Keratinocyte (primary cell): ENCODE measurements at regions not wholly inside any gene's neighbourhood (a gene's known extent, or its start where the extent isn't known, plus 50 kb on each side); places are given as distances from the start of the nearest gene placed in this dataset.

Experiments used
- DNase-seq: peaks from one replicate; pipeline ENCODE4 v3.0.0-alpha.2; 2011; ENCODE audit warnings: low read depth, missing footprints, low spot score
- FAIRE-seq: peaks from 2 replicates; lab custom pipeline; 2011; peaks lifted over from hg19 to GRCh38; lab: Jason Lieb, UNC
- H2AFZ ChIP-seq: 2 replicates; pipeline ENCODE4 v1.6.0; 2012; ENCODE audit warnings: low read length, control low read depth, inconsistent platforms; ENCODE audit not compliant: control insufficient read depth
- H3K27ac ChIP-seq: 2 replicates; pipeline ENCODE4 v1.5.1; 2011; ENCODE audit warnings: low read length; ENCODE audit not compliant: control insufficient read depth, insufficient read depth
- H3K27me3 ChIP-seq: 3 replicates; pipeline ENCODE4 v1.6.0; 2011; ENCODE audit warnings: low read length; ENCODE audit not compliant: control insufficient read depth, insufficient read depth; ENCODE audit errors: extremely low read depth
- H3K36me3 ChIP-seq, 2 experiments: 2 replicates in 1 of 2; 3 replicates in 1 of 2; pipeline ENCODE4 v1.5.1; 2011; ENCODE audit warnings: low read length in 2 of 2, mild to moderate bottlenecking in 1 of 2; ENCODE audit not compliant: control insufficient read depth in 2 of 2, insufficient read depth in 2 of 2; ENCODE audit errors: extremely low read depth in 1 of 2
- H3K4me1 ChIP-seq: 3 replicates; pipeline ENCODE4 v1.5.1; 2011; ENCODE audit warnings: low read length; ENCODE audit not compliant: control insufficient read depth, insufficient read depth; ENCODE audit errors: extremely low read depth
- H3K4me2 ChIP-seq: 3 replicates; pipeline ENCODE4 v1.6.0; 2011; ENCODE audit warnings: low read depth, low read length; ENCODE audit not compliant: control insufficient read depth, insufficient read depth; ENCODE audit errors: extremely low read depth
- H3K4me3 ChIP-seq, 3 experiments: fragments of 200-600 bp in 1 of 3; sonication (generic) in 1 of 3; 2 replicates in 2 of 3; 3 replicates in 1 of 3; pipeline ENCODE4 v1.5.1; 2011 to 2016; ENCODE audit warnings: low read length in 3 of 3, mild to moderate bottlenecking in 3 of 3, control low read depth in 2 of 3, inconsistent platforms in 1 of 3, low read depth in 1 of 3, mixed read lengths in 1 of 3, mixed run types in 1 of 3, moderate library complexity in 1 of 3; ENCODE audit not compliant: control insufficient read depth in 2 of 3, insufficient read depth in 2 of 3; ENCODE audit errors: extremely low read depth in 1 of 3
- H3K79me2 ChIP-seq: 2 replicates; pipeline ENCODE4 v1.6.0; 2012; ENCODE audit warnings: low read length; ENCODE audit not compliant: control insufficient read depth, insufficient read depth
- H3K9ac ChIP-seq: 3 replicates; pipeline ENCODE4 v1.6.0; 2011; ENCODE audit warnings: low read length; ENCODE audit not compliant: control insufficient read depth, insufficient read depth; ENCODE audit errors: extremely low read depth
- H3K9me1 ChIP-seq: 3 replicates; pipeline ENCODE4 v1.6.0; 2011; ENCODE audit warnings: low read length; ENCODE audit not compliant: control insufficient read depth, insufficient read depth; ENCODE audit errors: extremely low read depth
- H3K9me3 ChIP-seq: 2 replicates; pipeline ENCODE4 v1.5.1; 2012; ENCODE audit warnings: low read depth, low read length; ENCODE audit not compliant: control insufficient read depth
- H4K20me1 ChIP-seq: 3 replicates; pipeline ENCODE4 v1.6.0; 2011; ENCODE audit warnings: low read length; ENCODE audit not compliant: control insufficient read depth, insufficient read depth; ENCODE audit errors: extremely low read depth
- CTCF ChIP-seq, 3 experiments: IDR thresholded peaks in 1 of 3; conservative IDR thresholded peaks in 1 of 3; optimal IDR thresholded peaks in 1 of 3; 2 replicates in 2 of 3; 3 replicates in 1 of 3; pipeline versions ENCODE3 to v1.5.1; 2011; ENCODE audit warnings: low read length in 3 of 3, mild to moderate bottlenecking in 3 of 3, moderate library complexity in 2 of 3, control low read depth in 1 of 3, inconsistent platforms in 1 of 3; ENCODE audit not compliant: insufficient read depth in 2 of 3; ENCODE audit errors: extremely low read depth in 1 of 3
- EZH2 ChIP-seq: IDR thresholded peaks from one replicate; pipeline ENCODE4 v1.6.1; 2012; ENCODE audit warnings: inconsistent platforms, mild to moderate bottlenecking, low read length, moderate library complexity
- dilution Hi-C: fragments of 300-500 bp; cut with MboI; formaldehyde crosslinking; loops from one replicate; pipeline ENCODE4 v1.7.0; 2020; ENCODE audit warnings: low sequenced_read_pairs; ENCODE audit not compliant: extremely low pct_ligation_motif_present

GRCh38 chr1:82606546-82606945 lies 805.8 kb downstream of the ADGRL2 start:
- FAIRE-seq, result no peak
- no peak overlapping the region for H3K27ac ChIP-seq
- no peaks in the 10 kb centered on the region for H4K20me1 ChIP-seq

GRCh38 chr1:82604524-82604923 lies 803.8 kb downstream of the ADGRL2 start:
- Histone ChIP-seq H2AFZ (no peak overlapping the region), H4K20me1 (no peaks in the 10 kb centered on the region), H3K27ac (no peak overlapping the region), H3K27me3 (no peaks in the 10 kb centered on the region), H3K9me1 (no peaks in the 10 kb centered on the region), H3K4me1 (no peaks in the 10 kb centered on the region), H3K9ac (no peak overlapping the region), H3K4me2 (no peak overlapping the region), H3K36me3 (no peaks in the 10 kb centered on the region), H3K4me3 (no peak overlapping the region), H3K79me2 (no peaks in the 10 kb centered on the region), H3K9me3 (no peaks in the 10 kb centered on the region)
- FAIRE-seq (no peak), DNase-seq (no peak)
- TF ChIP-seq CTCF (optimal IDR thresholded peaks at IDR 0.05 in 1 of 3, IDR thresholded peaks at IDR 0.05 in 1 of 3, conservative IDR thresholded peaks at IDR 0.05 in 1 of 3; ENCODE audit: extremely low read depth in 1 of 3, insufficient read depth in 2 of 3, low read length in 3 of 3), result peak in 1 of 3 experiments; percentile 20
- no peak for TF ChIP-seq EZH2
- dilution Hi-C loops, result no loop called here

More at GRCh38 chr1:82606546-82606945, 805.8 kb downstream of the ADGRL2 start:
- no peak for TF ChIP-seq CTCF (optimal IDR thresholded peaks at IDR 0.05 in 1 of 3, IDR thresholded peaks at IDR 0.05 in 1 of 3, conservative IDR thresholded peaks at IDR 0.05 in 1 of 3; ENCODE audit: extremely low read depth in 1 of 3, insufficient read depth in 2 of 3, low read length in 3 of 3)
- no peak for TF ChIP-seq EZH2
- no peaks in the 10 kb centered on the region for H3K79me2 ChIP-seq
- H3K4me2 ChIP-seq, result no peak overlapping the region
- dilution Hi-C loops, result no loop called here
- H3K4me1 ChIP-seq, result no peaks in the 10 kb centered on the region
- H2AFZ ChIP-seq, result no peak overlapping the region
- no peaks in the 10 kb centered on the region for H3K9me3 ChIP-seq
- no peaks in the 10 kb centered on the region for H3K27me3 ChIP-seq
- H3K4me3 ChIP-seq, result no peak overlapping the region
- H3K36me3 ChIP-seq, result no peaks in the 10 kb centered on the region
- H3K9me1 ChIP-seq, result no peaks in the 10 kb centered on the region
- H3K9ac ChIP-seq, result no peak overlapping the region
- DNase-seq, result no peak
